ENCODE measurements at regions not wholly inside any gene's neighbourhood (a gene's known extent, or its start where the extent isn't known, plus 50 kb on each side); places are given as distances from the start of the nearest gene placed in this dataset.
"Not testable (repeated sequence)": the region's sequence is repeated elsewhere in the genome, so short reads cannot be mapped to it uniquely, and the experiment has no call there.

- no peak for DNase-seq
These were observed 190.2 kb downstream of the ACTR3B start for GRCh38 chr7:152949790-152950189.

GRCh38 chr7:152956006-152956405 lies 196.5 kb downstream of the ACTR3B start:
- no peak for DNase-seq

- no peak for DNase-seq
These were observed 200.1 kb downstream of the ACTR3B start for GRCh38 chr7:152959610-152960009.

- DNase-seq = not testable (repeated sequence)
These were observed 202.2 kb downstream of the ACTR3B start for GRCh38 chr7:152961796-152962195.

GRCh38 chr7:152966189-152966588 lies 206.6 kb downstream of the ACTR3B start:
- DNase-seq = no peak

GRCh38 chr7:152967958-152968357 lies 208.4 kb downstream of the ACTR3B start:
- DNase-seq = no peak

- no peak for DNase-seq
These were observed 209.0 kb downstream of the ACTR3B start for GRCh38 chr7:152968514-152968913.

GRCh38 chr7:152969335-152969734 lies 209.8 kb downstream of the ACTR3B start:
- DNase-seq = no peak

- DNase-seq = no peak
These were observed 210.3 kb downstream of the ACTR3B start for GRCh38 chr7:152969839-152970238.

- DNase-seq = no peak
These were observed 210.9 kb downstream of the ACTR3B start for GRCh38 chr7:152970481-152970880.

GRCh38 chr7:152974577-152974976 lies 215.0 kb downstream of the ACTR3B start:
- no peak for DNase-seq

GRCh38 chr7:152975076-152975475 lies 215.5 kb downstream of the ACTR3B start:
- DNase-seq = no peak

- no peak for DNase-seq
These were observed 219.8 kb downstream of the ACTR3B start for GRCh38 chr7:152979376-152979775.

- no peak for DNase-seq
These were observed 224.9 kb downstream of the ACTR3B start for GRCh38 chr7:152984421-152984820.

- no peak for DNase-seq
These were observed 226.8 kb downstream of the ACTR3B start for GRCh38 chr7:152986376-152986775.

- no peak for DNase-seq
These were observed 228.1 kb downstream of the ACTR3B start for GRCh38 chr7:152987656-152988055.

GRCh38 chr7:152989889-152990380 lies 230.4 kb downstream of the ACTR3B start:
- no peak for DNase-seq

GRCh38 chr7:152998420-152998819 lies 238.9 kb downstream of the ACTR3B start:
- DNase-seq = no peak

GRCh38 chr7:153002115-153002514 lies 242.6 kb downstream of the ACTR3B start:
- no peak for DNase-seq

GRCh38 chr7:153002572-153002971 lies 243.0 kb downstream of the ACTR3B start:
- no peak for DNase-seq

GRCh38 chr7:153004341-153004740 lies 244.8 kb downstream of the ACTR3B start:
- no peak for DNase-seq

GRCh38 chr7:153005750-153006435 lies 246.3 kb downstream of the ACTR3B start:
- DNase-seq = no peak

GRCh38 chr7:153006452-153006851 lies 246.9 kb downstream of the ACTR3B start:
- no peak for DNase-seq

GRCh38 chr7:153006911-153007310 lies 247.4 kb downstream of the ACTR3B start:
- DNase-seq = no peak

GRCh38 chr7:153010416-153010815 lies 250.9 kb downstream of the ACTR3B start:
- no peak for DNase-seq
